ENCODE measurements at regions not wholly inside any gene's neighbourhood (a gene's known extent, or its start where the extent isn't known, plus 50 kb on each side); places are given as distances from the start of the nearest gene placed in this dataset.

GRCh38 chr12:131369094-131369845, 341.6 kb upstream of the SFSWAP start:
- TF ChIP-seq EZH2 (IDR thresholded peaks at IDR 0.05; ENCODE audit: low read length) = no peak
- TF ChIP-seq CTCF (optimal IDR thresholded peaks at IDR 0.05 in 1 of 3, IDR thresholded peaks at IDR 0.05 in 1 of 3, conservative IDR thresholded peaks at IDR 0.05 in 1 of 3; ENCODE audit: extremely low read depth in 1 of 3, insufficient read depth in 2 of 3, low read length in 3 of 3) = no peak

All from keratinocyte (primary cell).